DND-41 (cell line): ENCODE measurements at regions not wholly inside any gene's neighbourhood (a gene's known extent, or its start where the extent isn't known, plus 50 kb on each side); places are given as distances from the start of the nearest gene placed in this dataset.

Source experiments
- ATAC-seq: fragments of 200-7000 bp; cut with Tn5 transposase; 3 replicates; pipeline ENCODE4 v1.9.1; 2021; ENCODE audit warnings: low read depth; ENCODE audit not compliant: insufficient read depth
- DNase-seq: peaks from one replicate; pipeline ENCODE4 v3.0.0-alpha.2; 2020
- H2AFZ ChIP-seq: 2 replicates; pipeline ENCODE4 v1.6.0; 2012; ENCODE audit warnings: low read depth, low read length
- H3K27ac ChIP-seq: 2 replicates; pipeline ENCODE4 v1.5.1; 2012; ENCODE audit warnings: low read length, inconsistent platforms
- H3K27me3 ChIP-seq: fragments of 200-600 bp; sonication (generic); 2 replicates; pipeline ENCODE4 v1.6.0; 2012; ENCODE audit warnings: low read length, mild to moderate bottlenecking, inconsistent platforms; ENCODE audit not compliant: insufficient read depth, poor library complexity
- H3K36me3 ChIP-seq: 2 replicates; pipeline ENCODE4 v1.5.1; 2012; ENCODE audit warnings: low read length, inconsistent platforms; ENCODE audit not compliant: insufficient read depth
- H3K4me1 ChIP-seq: 2 replicates; pipeline ENCODE4 v1.5.1; 2012; ENCODE audit warnings: mild to moderate bottlenecking, low read length; ENCODE audit not compliant: insufficient read depth
- H3K4me2 ChIP-seq: 2 replicates; pipeline ENCODE4 v1.6.0; 2012; ENCODE audit warnings: mild to moderate bottlenecking, moderate library complexity, low read length, inconsistent platforms; ENCODE audit not compliant: insufficient read depth
- H3K4me3 ChIP-seq, 2 experiments: fragments of 200-600 bp in 1 of 2; shearing (Covaris generic) in 1 of 2; 2 replicates each; pipeline ENCODE4 v1.5.1; 2012 to 2016; ENCODE audit warnings: inconsistent platforms in 2 of 2, low read length in 2 of 2, mild to moderate bottlenecking in 2 of 2, low read depth in 1 of 2, moderate library complexity in 1 of 2
- H3K79me2 ChIP-seq: 2 replicates; pipeline ENCODE4 v1.6.0; 2012; ENCODE audit warnings: low read length, inconsistent platforms; ENCODE audit not compliant: insufficient read depth
- H3K9ac ChIP-seq: 2 replicates; pipeline ENCODE4 v1.6.0; 2012; ENCODE audit warnings: low read depth, mild to moderate bottlenecking, inconsistent platforms, low read length, moderate library complexity
- H3K9me3 ChIP-seq: 2 replicates; pipeline ENCODE4 v1.5.1; 2012; ENCODE audit warnings: low read length, moderate library complexity, mild to moderate bottlenecking, inconsistent platforms; ENCODE audit not compliant: insufficient read depth, severe bottlenecking
- H4K20me1 ChIP-seq: 2 replicates; pipeline ENCODE4 v1.6.0; 2012; ENCODE audit warnings: low read length; ENCODE audit not compliant: insufficient read depth
- CTCF ChIP-seq: IDR thresholded peaks from 2 replicates; pipeline ENCODE4 v1.5.1; 2012; ENCODE audit warnings: borderline replicate concordance, low read length, moderate library complexity, mild to moderate bottlenecking; ENCODE audit not compliant: poor library complexity, severe bottlenecking; ENCODE audit errors: extremely low read depth
- EZH2 ChIP-seq: IDR thresholded peaks from 3 replicates; pipeline ENCODE4 v1.6.1; 2012; ENCODE audit warnings: borderline replicate concordance, low read depth, mild to moderate bottlenecking, moderate library complexity, low read length, inconsistent platforms; ENCODE audit not compliant: severe bottlenecking

- no peaks in the 10 kb centered on the region for H3K9me3 ChIP-seq
- no peak overlapping the region for H3K27ac ChIP-seq
- H3K27me3 ChIP-seq: no peaks in the 10 kb centered on the region
- no peaks in the 10 kb centered on the region for H3K79me2 ChIP-seq
- no peaks in the 10 kb centered on the region for H4K20me1 ChIP-seq
- no peak overlapping the region for H2AFZ ChIP-seq
- no peak for TF ChIP-seq CTCF
- TF ChIP-seq EZH2: no peak
- no peaks in the 10 kb centered on the region for H3K36me3 ChIP-seq
- no peak for DNase-seq
- ATAC-seq: no peak
- H3K4me3 ChIP-seq: no peak overlapping the region
- no peak overlapping the region for H3K4me2 ChIP-seq
- H3K9ac ChIP-seq: no peak overlapping the region
- H3K4me1 ChIP-seq: no peaks in the 10 kb centered on the region
These were observed 445.1 kb upstream of the JAG1 start for GRCh38 chr20:11118802-11119380.

DNA sequence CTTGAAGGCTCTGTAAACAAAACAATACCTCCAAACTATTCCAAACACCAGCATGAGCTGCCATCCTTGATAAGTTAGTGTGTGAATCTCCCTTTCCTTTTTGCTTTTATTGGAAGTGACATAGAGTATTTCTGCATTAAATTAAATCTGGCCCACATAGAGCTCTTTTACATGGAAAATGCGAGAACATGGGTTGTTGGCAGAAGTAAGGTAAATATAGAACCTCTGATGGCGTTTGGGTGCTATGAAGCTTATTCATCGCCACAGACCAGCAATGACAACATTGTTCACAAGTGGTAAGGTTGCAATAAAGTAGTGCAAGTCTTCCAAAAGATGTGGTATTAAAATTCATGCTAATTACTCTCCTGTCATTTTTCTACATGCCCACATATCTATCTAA, 445.8 kb upstream of the JAG1 start:
- no peak for TF ChIP-seq EZH2
- H3K27ac ChIP-seq: no peak overlapping the region
- no peaks in the 10 kb centered on the region for H4K20me1 ChIP-seq
- H3K27me3 ChIP-seq: no peaks in the 10 kb centered on the region
- no peaks in the 10 kb centered on the region for H3K4me1 ChIP-seq
- no peak overlapping the region for H3K9ac ChIP-seq
- H3K4me3 ChIP-seq: no peak overlapping the region
- H3K9me3 ChIP-seq: no peaks in the 10 kb centered on the region
- H3K36me3 ChIP-seq: no peaks in the 10 kb centered on the region
- ATAC-seq (no peak), DNase-seq (no peak)
- no peak overlapping the region for H3K4me2 ChIP-seq
- H3K79me2 ChIP-seq: no peaks in the 10 kb centered on the region
- H2AFZ ChIP-seq: no peak overlapping the region

GRCh38 chr20:11120431-11120830, 446.6 kb upstream of the JAG1 start:
- DNase-seq: no peak
- H3K36me3 ChIP-seq: no peaks in the 10 kb centered on the region
- H3K27me3 ChIP-seq: no peaks in the 10 kb centered on the region
- no peak overlapping the region for H3K4me3 ChIP-seq
- H2AFZ ChIP-seq: no peak overlapping the region
- H3K79me2 ChIP-seq: no peaks in the 10 kb centered on the region
- TF ChIP-seq CTCF: no peak
- TF ChIP-seq EZH2: no peak
- no peak overlapping the region for H3K9ac ChIP-seq
- no peak overlapping the region for H3K4me2 ChIP-seq
- no peak for ATAC-seq
- no peaks in the 10 kb centered on the region for H4K20me1 ChIP-seq
- H3K4me1 ChIP-seq: no peaks in the 10 kb centered on the region
- no peak overlapping the region for H3K27ac ChIP-seq
- no peaks in the 10 kb centered on the region for H3K9me3 ChIP-seq

DNA sequence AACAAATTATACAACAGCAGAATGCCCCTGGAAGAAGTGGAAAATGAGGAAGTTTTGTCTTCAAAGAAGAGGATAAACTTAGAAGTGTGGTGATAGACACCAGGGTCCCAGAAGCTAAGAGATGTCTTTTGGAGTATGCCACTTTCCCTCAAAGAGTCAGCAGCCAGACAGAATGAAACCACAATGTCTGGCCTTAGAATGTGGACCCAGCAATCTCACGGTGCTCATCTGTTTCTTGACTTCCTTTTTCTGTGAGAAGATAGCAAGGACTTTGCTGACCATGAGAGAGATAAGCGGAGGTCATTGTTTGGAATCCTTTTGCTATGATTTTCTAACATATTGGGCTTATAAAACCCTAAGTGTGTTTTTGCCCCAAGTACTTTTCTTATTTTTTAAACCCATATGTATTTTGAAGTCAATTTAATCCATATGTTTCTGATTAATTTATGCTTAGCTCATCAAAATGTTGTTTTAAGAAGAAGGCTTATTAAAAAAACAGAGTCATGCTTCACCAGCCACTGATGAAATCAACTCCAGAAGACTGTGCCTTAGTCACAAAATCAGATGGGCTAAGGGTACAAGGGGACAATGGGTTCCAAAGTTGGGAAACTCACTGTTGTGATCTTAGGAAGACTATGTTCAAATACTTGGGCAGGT, 451.2 kb upstream of the JAG1 start:
- TF ChIP-seq EZH2 (no peak), CTCF (no peak)
- Histone ChIP-seq H3K4me3 (no peak overlapping the region), H4K20me1 (no peaks in the 10 kb centered on the region), H3K27me3 (no peaks in the 10 kb centered on the region), H3K36me3 (no peaks in the 10 kb centered on the region), H3K4me2 (no peak overlapping the region), H2AFZ (no peak overlapping the region), H3K79me2 (no peaks in the 10 kb centered on the region), H3K4me1 (no peaks in the 10 kb centered on the region), H3K27ac (no peak overlapping the region), H3K9me3 (no peaks in the 10 kb centered on the region), H3K9ac (no peak overlapping the region)
- DNase-seq: no peak
- no peak for ATAC-seq
